ENCODE measurements at regions not wholly inside any gene's neighbourhood (a gene's known extent, or its start where the extent isn't known, plus 50 kb on each side); places are given as distances from the start of the nearest gene placed in this dataset.
"Not testable (repeated sequence)": the region's sequence is repeated elsewhere in the genome, so short reads cannot be mapped to it uniquely, and the experiment has no call there.

- no peak for DNase-seq (ENCODE audit: low read depth in 4 of 4, low spot score in 3 of 4)
Measured at GRCh38 chr1:227417756-227418480, 99.6 kb upstream of the CDC42BPA start.

- DNase-seq (ENCODE audit: low read depth in 4 of 4, low spot score in 3 of 4), result no peak
Measured at GRCh38 chr1:227416156-227416830, 98.0 kb upstream of the CDC42BPA start.

DNA sequence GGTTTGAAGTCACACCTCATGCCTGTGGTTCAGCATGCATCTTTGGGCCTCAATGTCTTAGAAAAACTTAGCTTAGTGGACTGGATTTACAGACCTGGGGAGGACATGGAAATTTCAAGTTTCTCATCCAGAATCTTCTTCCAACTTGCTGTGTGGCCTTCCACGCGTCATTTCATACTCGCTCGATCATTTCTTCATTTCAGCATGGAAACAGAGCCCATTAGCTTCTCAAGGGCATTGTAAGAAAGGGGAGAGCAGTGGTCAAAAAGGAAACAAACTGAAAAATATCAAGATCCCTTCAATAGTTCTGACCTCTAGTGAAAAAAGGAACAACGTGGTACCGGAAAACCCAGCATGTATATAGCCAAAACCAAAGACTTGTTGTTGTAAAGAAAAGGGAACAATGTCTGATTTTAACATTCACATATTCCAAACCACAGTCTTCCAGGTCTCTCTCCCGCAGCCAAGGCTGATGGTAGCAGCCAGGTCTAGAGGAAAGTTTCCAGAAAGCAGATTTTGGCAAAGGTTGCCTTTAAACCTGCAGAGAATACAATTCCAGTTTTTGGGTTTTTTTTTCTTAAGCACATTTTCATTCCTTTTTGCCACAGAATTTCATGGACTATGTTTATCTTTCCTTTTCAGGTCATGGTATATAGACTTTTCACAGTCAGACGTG lies 97.0 kb upstream of the CDC42BPA start:
- no peak for DNase-seq (ENCODE audit: low read depth in 4 of 4, low spot score in 3 of 4)

GRCh38 chr1:227411066-227411465 lies 92.8 kb upstream of the CDC42BPA start:
- no peak for DNase-seq (ENCODE audit: low read depth in 4 of 4, low spot score in 3 of 4)

DNA sequence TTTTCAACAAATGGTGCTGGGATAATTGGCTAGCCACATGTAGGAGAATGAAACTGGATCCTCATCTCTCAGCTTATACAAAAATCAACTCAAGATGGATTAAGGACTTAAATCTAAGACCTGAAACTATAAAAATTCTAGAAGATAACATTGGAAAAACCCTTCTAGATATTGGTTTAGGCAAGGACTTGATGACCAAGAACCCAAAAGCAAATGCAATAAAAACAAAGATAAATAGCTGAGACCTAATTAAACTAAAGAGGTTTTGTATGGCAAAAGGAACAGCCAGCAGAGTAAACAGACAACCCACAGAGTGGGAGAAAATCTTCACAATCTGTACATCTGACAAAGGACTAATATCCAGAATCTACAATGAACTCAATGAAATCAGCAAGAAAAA lies 88.0 kb upstream of the CDC42BPA start:
- DNase-seq (ENCODE audit: low read depth in 4 of 4, low spot score in 3 of 4), result not testable (repeated sequence)

- no peak for DNase-seq (ENCODE audit: low read depth in 4 of 4, low spot score in 3 of 4)
Measured at GRCh38 chr1:227403535-227403934, 85.2 kb upstream of the CDC42BPA start.

DNA sequence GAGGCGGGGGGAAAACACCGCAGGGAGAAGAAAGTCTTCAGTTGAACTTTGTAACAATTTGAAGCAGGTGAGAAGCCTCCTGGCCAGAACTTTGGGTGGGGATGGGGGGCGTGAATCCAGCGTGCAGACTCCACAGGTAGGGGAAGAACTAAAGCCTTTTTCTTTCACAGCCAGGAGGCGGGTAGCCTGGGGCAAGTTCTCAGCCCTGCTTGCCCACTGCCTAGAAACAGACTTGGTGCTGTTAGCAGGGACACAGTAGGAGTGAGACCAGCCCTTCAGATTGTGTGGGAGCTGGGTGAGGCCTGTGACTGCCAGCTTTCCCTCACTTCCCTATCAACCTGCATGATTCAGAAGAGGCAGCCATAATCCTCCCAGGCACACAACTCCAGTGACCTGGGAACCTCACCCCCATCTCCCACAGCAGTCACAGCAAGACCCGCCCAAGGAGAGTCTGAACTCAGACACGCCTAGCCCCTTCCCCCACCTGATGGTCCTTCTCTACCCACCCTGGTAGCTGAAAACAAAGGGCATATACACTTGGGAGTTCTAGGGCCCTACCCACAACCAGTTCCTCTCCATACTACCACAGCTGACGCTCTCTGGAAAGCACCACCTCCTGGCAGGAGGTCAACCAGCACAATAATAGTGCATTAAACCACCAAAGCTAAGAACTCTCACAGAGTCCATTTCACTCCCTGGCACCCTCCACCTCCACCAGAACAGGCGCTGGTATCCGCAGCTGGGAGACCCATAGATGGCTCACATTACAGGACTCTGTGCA lies 83.5 kb upstream of the CDC42BPA start:
- no peak for DNase-seq (ENCODE audit: low read depth in 4 of 4, low spot score in 3 of 4)

DNA sequence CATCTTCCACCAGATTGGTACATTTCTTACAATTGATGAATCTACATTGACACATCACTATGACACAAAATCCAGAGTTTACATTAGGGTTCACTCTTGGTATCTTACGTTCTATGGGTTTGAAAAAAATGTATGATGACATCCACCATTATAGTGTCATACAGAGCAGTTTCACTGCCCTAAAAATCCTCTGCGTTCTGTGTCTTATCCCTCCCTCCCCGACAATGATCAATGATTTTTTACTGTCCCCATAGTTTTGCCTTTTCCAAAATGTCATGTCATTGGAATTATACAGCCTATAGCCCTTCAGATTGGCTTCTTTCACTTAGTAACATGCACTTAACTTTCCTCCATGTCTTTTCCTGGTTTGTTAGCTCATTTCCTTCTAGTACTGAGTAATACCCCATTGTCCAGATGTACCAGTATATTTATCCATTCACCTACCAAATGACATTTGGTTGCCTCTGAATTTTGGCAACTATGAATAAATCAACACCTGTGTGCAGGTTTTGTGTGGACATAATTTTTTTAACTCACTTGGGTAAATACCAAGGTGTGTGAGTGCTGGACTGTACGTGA lies 80.9 kb upstream of the CDC42BPA start:
- no peak for DNase-seq (ENCODE audit: low read depth in 4 of 4, low spot score in 3 of 4)

- DNase-seq (ENCODE audit: low read depth in 4 of 4, low spot score in 3 of 4), result no peak
Measured at GRCh38 chr1:227397354-227397978, 79.2 kb upstream of the CDC42BPA start.

- no peak for DNase-seq (ENCODE audit: low read depth in 4 of 4, low spot score in 3 of 4)
Measured at GRCh38 chr1:227396539-227397353, 78.5 kb upstream of the CDC42BPA start.

DNA sequence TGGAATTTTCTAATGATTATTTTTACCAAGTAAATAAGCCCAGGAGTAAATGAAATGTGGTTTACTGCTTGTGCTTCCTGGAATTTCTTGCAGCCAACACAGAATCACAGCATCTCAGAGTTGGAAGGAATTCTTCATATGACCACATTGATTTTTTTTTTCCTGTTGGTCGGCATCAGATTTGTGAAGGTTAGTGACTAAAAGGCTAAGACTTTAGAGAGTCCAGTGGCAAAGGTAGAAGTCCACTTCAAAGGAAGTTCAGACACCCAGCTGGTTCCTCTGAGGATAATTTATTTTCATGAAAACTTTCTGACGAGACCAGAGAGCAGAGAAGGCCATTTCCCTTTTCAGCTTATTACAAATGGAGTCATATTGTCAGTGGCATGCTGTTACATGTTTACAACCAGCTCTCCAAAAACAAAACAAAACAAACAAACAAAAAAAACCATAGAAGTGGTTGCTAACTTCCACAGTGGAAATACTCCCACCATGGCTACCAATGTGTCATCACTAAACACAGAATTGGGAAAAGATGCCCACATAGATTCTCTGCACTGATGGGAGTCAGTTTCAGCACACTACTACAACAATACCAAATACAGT lies 77.2 kb upstream of the CDC42BPA start:
- no peak for DNase-seq (ENCODE audit: low read depth in 4 of 4, low spot score in 3 of 4)

GRCh38 chr1:227392984-227393764 lies 74.9 kb upstream of the CDC42BPA start:
- no peak for DNase-seq (ENCODE audit: low read depth in 4 of 4, low spot score in 3 of 4)

GRCh38 chr1:227391879-227392278 lies 73.6 kb upstream of the CDC42BPA start:
- no peak for DNase-seq (ENCODE audit: low read depth in 4 of 4, low spot score in 3 of 4)

DNA sequence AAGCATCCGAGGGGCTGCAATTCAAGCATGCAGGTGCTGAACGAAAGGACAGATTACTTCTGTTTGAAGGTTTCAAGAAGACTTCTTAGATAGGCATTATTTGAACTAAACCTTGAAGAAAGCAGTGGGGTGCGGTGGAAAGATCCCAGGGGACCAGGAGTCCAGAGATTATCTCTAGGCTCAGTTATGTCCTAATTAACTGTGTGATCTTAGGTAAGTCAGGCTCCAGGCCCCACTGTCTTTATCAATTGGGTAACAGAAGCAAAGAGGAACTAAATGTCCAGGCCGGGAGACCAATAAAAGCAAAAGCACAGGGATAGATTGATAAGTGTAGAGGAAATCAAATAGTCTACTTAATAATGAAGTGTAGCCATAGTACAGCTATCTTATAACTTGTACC lies 72.9 kb upstream of the CDC42BPA start:
- DNase-seq (ENCODE audit: low read depth in 4 of 4, low spot score in 3 of 4), result no peak

DNA sequence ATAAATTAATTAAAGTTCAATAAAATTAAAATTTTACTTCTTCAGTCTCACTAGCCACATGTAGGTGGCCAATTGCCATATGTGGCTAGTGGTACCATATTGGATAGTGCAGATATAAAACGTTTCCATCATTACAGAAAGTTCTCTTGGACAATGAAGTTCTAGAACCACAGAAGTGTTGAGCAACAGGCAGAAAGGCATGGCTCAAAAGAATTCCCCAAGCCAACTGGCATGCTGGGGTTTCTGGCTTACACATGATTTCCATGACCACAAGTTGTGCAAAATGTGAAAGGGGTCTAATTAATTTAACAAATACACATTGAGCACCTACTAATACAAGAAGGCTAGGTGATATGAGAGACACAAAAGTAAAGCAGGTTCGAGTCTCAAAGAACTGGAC lies 72.2 kb upstream of the CDC42BPA start:
- DNase-seq (ENCODE audit: low read depth in 4 of 4, low spot score in 3 of 4), result no peak

GRCh38 chr1:227388214-227389168 lies 70.2 kb upstream of the CDC42BPA start:
- DNase-seq (ENCODE audit: low read depth in 4 of 4, low spot score in 3 of 4), result no peak

- DNase-seq (ENCODE audit: low read depth in 4 of 4, low spot score in 3 of 4), result no peak
Measured at GRCh38 chr1:227379555-227379892, 61.2 kb upstream of the CDC42BPA start.

All from left renal pelvis (tissue), 4 donors.